Endothelial cell of umbilical vein (primary cell): ENCODE measurements at regions not wholly inside any gene's neighbourhood (a gene's known extent, or its start where the extent isn't known, plus 50 kb on each side); places are given as distances from the start of the nearest gene placed in this dataset.

Experiments
- BruUV-seq: library from RNA; stranded (reverse); fragments of 400-500 nt; replicated peaks from 2 replicates; lab custom pipeline; 2021; lab: Mats Ljungman, UMichigan
- CTCF ChIA-PET: fragments of 300-600, 350-600 bp; sonication (Branson Sonifier 250); formaldehyde crosslinking; loops from one replicate; lab custom pipeline; 2021; ENCODE audit warnings: antibody characterized with exemption, inconsistent platforms; lab: Charles Lee
- POLR2A ChIA-PET: fragments of 300-600, 350-600 bp; sonication (Branson Sonifier 250); formaldehyde crosslinking; loops from one replicate; lab custom pipeline; 2021; ENCODE audit warnings: antibody characterized with exemption, inconsistent platforms; lab: Charles Lee
- DNase-seq: peaks from one replicate; pipeline ENCODE4 v3.0.0-alpha.2; 2011; ENCODE audit warnings: low read depth, low spot score
- FAIRE-seq: peaks from 2 replicates; lab custom pipeline; 2011; peaks lifted over from hg19 to GRCh38; lab: Jason Lieb, UNC
- H2AFZ ChIP-seq: 2 replicates; pipeline ENCODE4 v1.6.0; 2012; ENCODE audit warnings: low read depth, low read length, control low read depth, inconsistent platforms
- H3K27ac ChIP-seq: 2 replicates; pipeline ENCODE4 v1.5.1; 2011; ENCODE audit warnings: low read depth, mild to moderate bottlenecking, control low read depth, low read length, moderate library complexity; ENCODE audit not compliant: insufficient read depth
- H3K27me3 ChIP-seq, 2 experiments: 2 replicates each; pipeline versions ENCODE4 v1.6.0 to v1.6.1; 2011; ENCODE audit warnings: low read length in 2 of 2, mixed read lengths in 1 of 2; ENCODE audit not compliant: control insufficient read depth in 2 of 2, insufficient read depth in 2 of 2
- H3K36me3 ChIP-seq, 2 experiments: 2 replicates in 1 of 2; 3 replicates in 1 of 2; pipeline ENCODE4 v1.5.1; 2011; ENCODE audit warnings: low read length in 2 of 2, mild to moderate bottlenecking in 1 of 2, moderate library complexity in 1 of 2; ENCODE audit not compliant: control insufficient read depth in 2 of 2, insufficient read depth in 2 of 2; ENCODE audit errors: extremely low read depth in 1 of 2
- H3K4me1 ChIP-seq: 3 replicates; pipeline ENCODE4 v1.5.1; 2011; ENCODE audit warnings: mild to moderate bottlenecking, low read length; ENCODE audit not compliant: control insufficient read depth, insufficient read depth; ENCODE audit errors: extremely low read depth
- H3K4me2 ChIP-seq: 2 replicates; pipeline ENCODE4 v1.6.1; 2011; ENCODE audit warnings: low read length, control low read depth, mixed read lengths; ENCODE audit not compliant: insufficient read depth
- H3K4me3 ChIP-seq, 3 experiments: fragments of 200-600 bp in 1 of 3; sonication (generic), shearing (Covaris generic) in 1 of 3; replicated peaks in 1 of 3; 2 replicates each; pipeline ENCODE4 v1.5.1; 2011 to 2016; ENCODE audit warnings: control low read depth in 3 of 3, low read length in 3 of 3, mild to moderate bottlenecking in 2 of 3, inconsistent platforms in 1 of 3, low read depth in 1 of 3, moderate library complexity in 1 of 3; ENCODE audit not compliant: insufficient read depth in 1 of 3
- H3K79me2 ChIP-seq: 2 replicates; pipeline ENCODE4 v1.6.0; 2012; ENCODE audit warnings: low read length, inconsistent platforms; ENCODE audit not compliant: control insufficient read depth, insufficient read depth
- H3K9ac ChIP-seq: replicated peaks from 2 replicates; pipeline ENCODE3; 2011; ENCODE audit warnings: low read length, control low read depth; ENCODE audit not compliant: insufficient read depth; ENCODE audit errors: extremely low read depth
- H3K9me1 ChIP-seq: replicated peaks from 3 replicates; pipeline ENCODE4 v1.6.0; 2011; ENCODE audit warnings: mild to moderate bottlenecking, low read length; ENCODE audit not compliant: control insufficient read depth, insufficient read depth; ENCODE audit errors: extremely low read depth
- H3K9me3 ChIP-seq: replicated peaks from 2 replicates; pipeline ENCODE4 v1.5.1; 2012; ENCODE audit warnings: low read length, inconsistent platforms; ENCODE audit not compliant: control insufficient read depth, insufficient read depth
- H4K20me1 ChIP-seq: replicated peaks from 2 replicates; pipeline ENCODE3; 2011; ENCODE audit warnings: mild to moderate bottlenecking, low read length; ENCODE audit not compliant: control insufficient read depth, insufficient read depth; ENCODE audit errors: extremely low read depth
- EZH2 ChIP-seq: IDR thresholded peaks from 2 replicates; pipeline ENCODE4 v1.6.1; 2012; ENCODE audit warnings: borderline replicate concordance, low read depth, mild to moderate bottlenecking, moderate library complexity, low read length, inconsistent platforms; ENCODE audit not compliant: severe bottlenecking
- FOS ChIP-seq: IDR thresholded peaks from 2 replicates; pipeline ENCODE4 v1.6.1; 2011; ENCODE audit warnings: mild to moderate bottlenecking, low read length, moderate library complexity, borderline replicate concordance; ENCODE audit not compliant: insufficient read depth
- GATA2 ChIP-seq: IDR thresholded peaks from 2 replicates; pipeline ENCODE4 v1.7.0; 2011; ENCODE audit warnings: low read depth, mild to moderate bottlenecking, moderate library complexity, mixed read lengths, low read length; ENCODE audit not compliant: insufficient read length, insufficient read depth
- JUN ChIP-seq: IDR thresholded peaks from 2 replicates; pipeline ENCODE4 v1.6.1; 2011; ENCODE audit warnings: borderline replicate concordance, low read depth; ENCODE audit not compliant: insufficient read length, insufficient read depth
- POLR2A ChIP-seq: IDR thresholded peaks from 2 replicates; pipeline ENCODE4 v1.6.1; 2012; ENCODE audit warnings: low read depth, mild to moderate bottlenecking, control low read depth, low read length
- POLR2AphosphoS5 ChIP-seq: IDR thresholded peaks from 2 replicates; pipeline ENCODE4 v1.6.1; 2012; ENCODE audit warnings: low read depth, mild to moderate bottlenecking, control low read depth, low read length, moderate library complexity; ENCODE audit not compliant: insufficient read depth
- dilution Hi-C: fragments of 300-500 bp; cut with MboI; formaldehyde crosslinking; loops from one replicate; pipeline ENCODE4 v1.15.0; 2019; ENCODE audit warnings: low sequenced_read_pairs; ENCODE audit not compliant: extremely low pct_ligation_motif_present
- intact Hi-C: fragments of 100-400 bp; cut with micrococcal nuclease; formaldehyde crosslinking; loops from one replicate; pipeline ENCODE4 v1.10.0; 2022
- TF ChIP-seq, protein P1 (sequence below), 2 donors: IDR thresholded peaks; 1 replicate in 1 of 2; 2 replicates in 1 of 2; pipeline ENCODE4 v1.5.1; 2011; ENCODE audit warnings: low read length in 2 of 2, mild to moderate bottlenecking in 2 of 2, moderate library complexity in 2 of 2, control low read depth in 1 of 2, inconsistent platforms in 1 of 2, low read depth in 1 of 2; ENCODE audit not compliant: insufficient read depth in 1 of 2; ENCODE audit errors: extremely low read depth in 1 of 2

DNA sequence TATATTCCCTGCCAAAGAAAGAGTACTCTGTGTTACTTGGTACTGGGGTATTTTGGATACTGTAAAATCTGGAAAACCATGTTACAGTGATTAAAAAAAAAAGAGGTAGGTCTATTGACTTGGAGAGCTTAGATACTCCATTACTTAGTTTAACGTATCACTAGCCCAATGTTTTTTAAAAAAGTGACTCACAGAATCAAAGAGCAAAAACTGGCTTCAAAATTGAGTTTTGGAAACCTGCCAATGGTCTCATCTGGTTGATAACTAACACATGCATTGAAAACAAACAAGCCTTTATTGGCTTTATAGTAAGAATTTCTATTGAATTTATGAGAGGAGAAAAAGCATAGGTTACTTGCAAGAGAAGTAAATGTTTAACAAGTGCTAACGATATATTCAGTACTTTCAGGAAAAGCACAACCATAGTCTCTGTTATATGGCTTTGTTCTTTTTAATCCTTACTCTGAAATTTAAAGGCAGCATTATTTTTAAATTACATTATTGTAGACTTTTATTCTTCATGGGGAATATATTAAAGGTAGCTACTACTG lies 563.3 kb upstream of the SORCS1 start:
- ChIA-PET CTCF (no interaction called here), POLR2A (no interaction called here)
- dilution Hi-C loops (no loop called here), intact Hi-C loops (no loop called here)
- Histone ChIP-seq H3K9me3 (peaks cover 14% of the 10 kb centered on the region), H3K4me1 (no peaks in the 10 kb centered on the region), H3K27ac (no peak overlapping the region), H3K4me3 (no peak overlapping the region), H3K27me3 (no peaks in the 10 kb centered on the region), H3K9me1 (no peaks in the 10 kb centered on the region), H3K9ac (no peak overlapping the region), H3K36me3 (no peaks in the 10 kb centered on the region), H3K79me2 (no peaks in the 10 kb centered on the region), H2AFZ (no peak overlapping the region), H3K4me2 (no peak overlapping the region), H4K20me1 (no peaks in the 10 kb centered on the region)
- DNase-seq (no peak), FAIRE-seq (no peak)
- no peak for TF ChIP-seq POLR2AphosphoS5
- TF ChIP-seq POLR2A = no peak
- TF ChIP-seq EZH2 = no peak
- TF ChIP-seq GATA2 = no peak
- no peak for TF ChIP-seq FOS
- TF ChIP-seq, protein P1, sequence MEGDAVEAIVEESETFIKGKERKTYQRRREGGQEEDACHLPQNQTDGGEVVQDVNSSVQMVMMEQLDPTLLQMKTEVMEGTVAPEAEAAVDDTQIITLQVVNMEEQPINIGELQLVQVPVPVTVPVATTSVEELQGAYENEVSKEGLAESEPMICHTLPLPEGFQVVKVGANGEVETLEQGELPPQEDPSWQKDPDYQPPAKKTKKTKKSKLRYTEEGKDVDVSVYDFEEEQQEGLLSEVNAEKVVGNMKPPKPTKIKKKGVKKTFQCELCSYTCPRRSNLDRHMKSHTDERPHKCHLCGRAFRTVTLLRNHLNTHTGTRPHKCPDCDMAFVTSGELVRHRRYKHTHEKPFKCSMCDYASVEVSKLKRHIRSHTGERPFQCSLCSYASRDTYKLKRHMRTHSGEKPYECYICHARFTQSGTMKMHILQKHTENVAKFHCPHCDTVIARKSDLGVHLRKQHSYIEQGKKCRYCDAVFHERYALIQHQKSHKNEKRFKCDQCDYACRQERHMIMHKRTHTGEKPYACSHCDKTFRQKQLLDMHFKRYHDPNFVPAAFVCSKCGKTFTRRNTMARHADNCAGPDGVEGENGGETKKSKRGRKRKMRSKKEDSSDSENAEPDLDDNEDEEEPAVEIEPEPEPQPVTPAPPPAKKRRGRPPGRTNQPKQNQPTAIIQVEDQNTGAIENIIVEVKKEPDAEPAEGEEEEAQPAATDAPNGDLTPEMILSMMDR (IDR thresholded peaks at IDR 0.05; ENCODE audit: extremely low read depth in 1 of 2, insufficient read depth in 1 of 2, low read depth in 1 of 2, low read length in 2 of 2) = no peak
- no peak for TF ChIP-seq JUN
- no TSS peak for BruUV-seq
